ENCODE measurements at regions not wholly inside any gene's neighbourhood (a gene's known extent, or its start where the extent isn't known, plus 50 kb on each side); places are given as distances from the start of the nearest gene placed in this dataset.
"Not testable (repeated sequence)": the region's sequence is repeated elsewhere in the genome, so short reads cannot be mapped to it uniquely, and the experiment has no call there.

- Mint-ChIP-seq H3K36me3 (ENCODE audit: low read depth) (no peaks in the 10 kb centered on the region), H3K27ac (no peak overlapping the region), H3K4me1 (no peaks in the 10 kb centered on the region), H3K27me3 (ENCODE audit: insufficient read depth) (no peaks in the 10 kb centered on the region), H3K4me3 (no peak overlapping the region), H3K9me3 (no peaks in the 10 kb centered on the region)
- no peaks in the 10 kb centered on the region for H3K4me1 ChIP-seq (ENCODE audit: control insufficient read depth, insufficient read depth, low read length)
- no peak overlapping the region for H3K9ac ChIP-seq (ENCODE audit: extremely low read depth, low read length, poor library complexity, severe bottlenecking)
- no peaks in the 10 kb centered on the region for H3K36me3 ChIP-seq (ENCODE audit: control insufficient read depth, insufficient read depth, low read length)
- no peaks in the 10 kb centered on the region for H3K9me3 ChIP-seq (ENCODE audit: control insufficient read depth, low read length)
- DNase-seq, result peak; percentile 32
- TF ChIP-seq, protein P1, sequence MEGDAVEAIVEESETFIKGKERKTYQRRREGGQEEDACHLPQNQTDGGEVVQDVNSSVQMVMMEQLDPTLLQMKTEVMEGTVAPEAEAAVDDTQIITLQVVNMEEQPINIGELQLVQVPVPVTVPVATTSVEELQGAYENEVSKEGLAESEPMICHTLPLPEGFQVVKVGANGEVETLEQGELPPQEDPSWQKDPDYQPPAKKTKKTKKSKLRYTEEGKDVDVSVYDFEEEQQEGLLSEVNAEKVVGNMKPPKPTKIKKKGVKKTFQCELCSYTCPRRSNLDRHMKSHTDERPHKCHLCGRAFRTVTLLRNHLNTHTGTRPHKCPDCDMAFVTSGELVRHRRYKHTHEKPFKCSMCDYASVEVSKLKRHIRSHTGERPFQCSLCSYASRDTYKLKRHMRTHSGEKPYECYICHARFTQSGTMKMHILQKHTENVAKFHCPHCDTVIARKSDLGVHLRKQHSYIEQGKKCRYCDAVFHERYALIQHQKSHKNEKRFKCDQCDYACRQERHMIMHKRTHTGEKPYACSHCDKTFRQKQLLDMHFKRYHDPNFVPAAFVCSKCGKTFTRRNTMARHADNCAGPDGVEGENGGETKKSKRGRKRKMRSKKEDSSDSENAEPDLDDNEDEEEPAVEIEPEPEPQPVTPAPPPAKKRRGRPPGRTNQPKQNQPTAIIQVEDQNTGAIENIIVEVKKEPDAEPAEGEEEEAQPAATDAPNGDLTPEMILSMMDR (conservative IDR thresholded peaks at IDR 0.05), result no peak
- WGBS, 2 experiments (ENCODE audit: insufficient coverage in 1 of 2, insufficient read length in 1 of 2), result 75 to 96% methylated on average over 2 of the region's 2 CpGs
- H3K27me3 ChIP-seq (ENCODE audit: control insufficient read depth, insufficient read depth, low read length, poor library complexity, severe bottlenecking), result no peaks in the 10 kb centered on the region
- no peak overlapping the region for H3K4me3 ChIP-seq (ENCODE audit: low read length)
- no peak overlapping the region for H3K27ac ChIP-seq (ENCODE audit: low read depth, low read length)
Observed at GRCh38 chr2:20499387-20499786, 52.5 kb downstream of the RHOB start.

GRCh38 chr2:20501974-20502373, 55.1 kb downstream of the RHOB start:
- 82% methylated on average over 4 of the region's 4 CpGs; no CpG with 5 or more reads in 1 of the 2 experiments for WGBS, 2 experiments (ENCODE audit: insufficient coverage in 1 of 2, insufficient read length in 1 of 2)
- H3K36me3 ChIP-seq (ENCODE audit: control insufficient read depth, insufficient read depth, low read length), result no peaks in the 10 kb centered on the region
- no peak overlapping the region for H3K4me3 ChIP-seq (ENCODE audit: low read length)
- H3K9me3 Mint-ChIP-seq, result no peaks in the 10 kb centered on the region
- H3K36me3 Mint-ChIP-seq (ENCODE audit: low read depth), result no peaks in the 10 kb centered on the region
- H3K4me3 Mint-ChIP-seq, result no peak overlapping the region
- TF ChIP-seq, protein P1 (conservative IDR thresholded peaks at IDR 0.05), result no peak
- H3K27me3 ChIP-seq (ENCODE audit: control insufficient read depth, insufficient read depth, low read length, poor library complexity, severe bottlenecking), result no peaks in the 10 kb centered on the region
- no peaks in the 10 kb centered on the region for H3K9me3 ChIP-seq (ENCODE audit: control insufficient read depth, low read length)
- no peak overlapping the region for H3K27ac ChIP-seq (ENCODE audit: low read depth, low read length)
- peaks cover 4% of the 10 kb centered on the region for H3K4me1 ChIP-seq (ENCODE audit: control insufficient read depth, insufficient read depth, low read length)
- H3K27me3 Mint-ChIP-seq (ENCODE audit: insufficient read depth), result no peaks in the 10 kb centered on the region
- no peak overlapping the region for H3K27ac Mint-ChIP-seq
- H3K9ac ChIP-seq (ENCODE audit: extremely low read depth, low read length, poor library complexity, severe bottlenecking), result no peak overlapping the region
- peaks cover 11% of the 10 kb centered on the region for H3K4me1 Mint-ChIP-seq
- no peak for DNase-seq

DNA sequence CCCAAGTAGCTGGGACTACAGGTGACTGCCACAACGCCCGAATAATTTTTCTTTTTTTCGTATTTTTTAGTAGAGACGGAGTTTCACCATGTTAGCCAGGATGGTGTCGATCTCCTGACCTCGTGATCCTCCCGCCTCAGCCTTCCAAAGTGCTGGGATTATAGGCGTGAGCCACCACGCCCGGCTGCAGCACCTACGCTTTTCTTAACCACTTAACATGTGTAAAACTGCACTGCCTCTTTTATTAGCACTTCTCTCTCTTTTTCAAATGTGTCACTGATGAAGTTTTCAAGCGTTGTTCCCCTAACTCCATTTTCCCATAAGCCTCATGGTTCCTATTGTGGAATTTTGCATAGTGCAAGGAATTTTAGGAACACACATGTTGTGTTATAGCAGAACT, 55.6 kb downstream of the RHOB start:
- not testable (repeated sequence) for H3K9me3 ChIP-seq (ENCODE audit: control insufficient read depth, low read length); H3K9ac ChIP-seq (ENCODE audit: extremely low read depth, low read length, poor library complexity, severe bottlenecking); H3K9me3 Mint-ChIP-seq; H3K27me3 ChIP-seq (ENCODE audit: control insufficient read depth, insufficient read depth, low read length, poor library complexity, severe bottlenecking); H3K27me3 Mint-ChIP-seq (ENCODE audit: insufficient read depth); H3K27ac ChIP-seq (ENCODE audit: low read depth, low read length); H3K36me3 ChIP-seq (ENCODE audit: control insufficient read depth, insufficient read depth, low read length); H3K4me1 ChIP-seq (ENCODE audit: control insufficient read depth, insufficient read depth, low read length); H3K4me3 ChIP-seq (ENCODE audit: low read length); H3K36me3 Mint-ChIP-seq (ENCODE audit: low read depth); H3K27ac Mint-ChIP-seq; DNase-seq; H3K4me3 Mint-ChIP-seq
- H3K4me1 Mint-ChIP-seq, result peaks cover 13% of the 10 kb centered on the region
- 86 to 93% methylated on average over 11 to 12 of the region's 12 CpGs for WGBS, 2 experiments (ENCODE audit: insufficient coverage in 1 of 2, insufficient read length in 1 of 2)

DNA sequence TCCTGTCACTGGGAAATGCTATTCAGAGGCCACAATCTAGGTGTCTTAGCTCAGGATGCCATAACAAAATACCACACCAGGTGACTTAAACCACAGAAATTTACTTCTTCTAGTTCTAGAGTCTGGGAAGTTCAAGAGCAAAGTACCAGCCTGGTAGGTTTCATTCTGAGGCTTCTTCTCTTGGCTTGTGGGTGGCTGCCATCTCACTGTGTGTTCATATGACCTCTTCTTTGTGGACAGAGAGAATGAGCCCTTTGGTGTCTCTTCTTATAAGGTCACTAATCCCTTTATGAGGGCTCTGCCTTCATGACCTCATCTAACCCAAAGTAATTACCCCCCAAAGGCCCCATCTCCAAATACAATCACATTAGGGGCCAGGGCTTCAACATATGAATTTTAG, 57.3 kb downstream of the RHOB start:
- Mint-ChIP-seq H3K4me1 (peaks cover 14% of the 10 kb centered on the region), H3K4me3 (no peak overlapping the region), H3K27me3 (ENCODE audit: insufficient read depth) (no peaks in the 10 kb centered on the region), H3K9me3 (no peaks in the 10 kb centered on the region), H3K36me3 (ENCODE audit: low read depth) (no peaks in the 10 kb centered on the region), H3K27ac (no peak overlapping the region)
- Histone ChIP-seq H3K9me3 (ENCODE audit: control insufficient read depth, low read length) (no peaks in the 10 kb centered on the region), H3K27ac (ENCODE audit: low read depth, low read length) (no peak overlapping the region), H3K27me3 (ENCODE audit: control insufficient read depth, insufficient read depth, low read length, poor library complexity, severe bottlenecking) (no peaks in the 10 kb centered on the region), H3K36me3 (ENCODE audit: control insufficient read depth, insufficient read depth, low read length) (no peaks in the 10 kb centered on the region), H3K4me1 (ENCODE audit: control insufficient read depth, insufficient read depth, low read length) (peaks cover 4% of the 10 kb centered on the region), H3K4me3 (ENCODE audit: low read length) (no peak overlapping the region), H3K9ac (ENCODE audit: extremely low read depth, low read length, poor library complexity, severe bottlenecking) (no peak overlapping the region)
- TF ChIP-seq, protein P1 (conservative IDR thresholded peaks at IDR 0.05), result no peak
- no peak for DNase-seq

Measured in endodermal cell (in vitro differentiated cells).